Urothelium cell line (cell line): ENCODE measurements at regions not wholly inside any gene's neighbourhood (a gene's known extent, or its start where the extent isn't known, plus 50 kb on each side); places are given as distances from the start of the nearest gene placed in this dataset.
A peak's percentile ranks its signal among the peaks of the same experiment; 100 is the strongest.

Source experiments
- DNase-seq: peaks from one replicate; pipeline ENCODE4 v3.0.0; 2011; ENCODE audit warnings: low spot score, mixed read lengths
- FAIRE-seq: peaks from 2 replicates; lab custom pipeline; 2011; peaks lifted over from hg19 to GRCh38; lab: Jason Lieb, UNC

GRCh38 chr1:234713859-234714258 is 103.9 kb upstream of the IRF2BP2 start:
- no peak for FAIRE-seq
- DNase-seq: no peak

- no peak for FAIRE-seq
- DNase-seq: no peak
These were observed 103.5 kb upstream of the IRF2BP2 start for GRCh38 chr1:234713440-234713839.

- DNase-seq (no peak), FAIRE-seq (no peak)
These were observed 102.9 kb upstream of the IRF2BP2 start for GRCh38 chr1:234712891-234713305.

- DNase-seq (no peak), FAIRE-seq (no peak)
These were observed 101.2 kb upstream of the IRF2BP2 start for GRCh38 chr1:234710936-234711724.

GRCh38 chr1:234710381-234710780 is 100.4 kb upstream of the IRF2BP2 start:
- no peak for FAIRE-seq
- no peak for DNase-seq

- DNase-seq (no peak), FAIRE-seq (no peak)
These were observed 99.7 kb upstream of the IRF2BP2 start for GRCh38 chr1:234709473-234710228.

GRCh38 chr1:234708700-234709395 is 98.9 kb upstream of the IRF2BP2 start:
- no peak for DNase-seq
- no peak for FAIRE-seq

- no peak for DNase-seq
- FAIRE-seq: no peak
These were observed 97.7 kb upstream of the IRF2BP2 start for GRCh38 chr1:234707641-234708040.

- FAIRE-seq (no peak), DNase-seq (no peak)
These were observed 97.0 kb upstream of the IRF2BP2 start for GRCh38 chr1:234706931-234707330.

GRCh38 chr1:234706199-234706598 is 96.2 kb upstream of the IRF2BP2 start:
- no peak for FAIRE-seq

GRCh38 chr1:234705615-234706014 is 95.6 kb upstream of the IRF2BP2 start:
- no peak for FAIRE-seq
- no peak for DNase-seq

More at GRCh38 chr1:234706199-234706598, 96.2 kb upstream of the IRF2BP2 start:
- DNase-seq: no peak

- FAIRE-seq: no peak
- DNase-seq: no peak
These were observed 94.3 kb upstream of the IRF2BP2 start for GRCh38 chr1:234704106-234704887.

GRCh38 chr1:234702342-234703000 is 92.5 kb upstream of the IRF2BP2 start:
- DNase-seq (no peak), FAIRE-seq (no peak)

- no peak for DNase-seq
- FAIRE-seq: no peak
These were observed 91.9 kb upstream of the IRF2BP2 start for GRCh38 chr1:234701737-234702341.

GRCh38 chr1:234699795-234700665 is 90.1 kb upstream of the IRF2BP2 start:
- DNase-seq (peak; percentile 59), FAIRE-seq (no peak)

GRCh38 chr1:234698686-234699085 is 88.7 kb upstream of the IRF2BP2 start:
- FAIRE-seq: no peak
- DNase-seq: no peak

- DNase-seq: no peak
- no peak for FAIRE-seq
These were observed 87.8 kb upstream of the IRF2BP2 start for GRCh38 chr1:234697741-234698140.

- DNase-seq (no peak), FAIRE-seq (no peak)
These were observed 87.0 kb upstream of the IRF2BP2 start for GRCh38 chr1:234697015-234697414.

- DNase-seq (no peak), FAIRE-seq (no peak)
These were observed 86.2 kb upstream of the IRF2BP2 start for GRCh38 chr1:234696148-234696576.
